IMR-90 (cell line): ENCODE measurements at regions not wholly inside any gene's neighbourhood (a gene's known extent, or its start where the extent isn't known, plus 50 kb on each side); places are given as distances from the start of the nearest gene placed in this dataset.

Experiments
- ATAC-seq: fragments of 200-7000 bp; cut with Tn5 transposase; 2 replicates; pipeline ENCODE4 v1.9.1; 2020; ENCODE audit warnings: low read depth, mild to moderate bottlenecking, moderate library complexity
- BruUV-seq: library from RNA; stranded (reverse); fragments of 400-500 nt; replicated peaks from 2 replicates; lab custom pipeline; 2021; lab: Mats Ljungman, UMichigan
- CTCF ChIA-PET: fragments of 300-600 bp; formaldehyde crosslinking; extraction: SDS; loops from one replicate; lab custom pipeline; 2021; ENCODE audit warnings: antibody characterized with exemption; lab: Yijun Ruan, JAX
- POLR2A ChIA-PET: fragments of 300-600 bp; sonication (Branson Sonifier 250); formaldehyde crosslinking; loops from one replicate; lab custom pipeline; 2022; ENCODE audit warnings: antibody characterized with exemption; ENCODE audit not compliant: unreplicated experiment; lab: Charles Lee
- DNase-seq: peaks from one replicate; pipeline ENCODE4 v3.0.0; 2013
- H2AFZ ChIP-seq: replicated peaks from 2 replicates; pipeline ENCODE3; 2013; ENCODE audit warnings: low read length, mild to moderate bottlenecking; ENCODE audit not compliant: poor library complexity
- H2AK5ac ChIP-seq: 2 replicates; pipeline ENCODE4 v1.6.1; 2013; ENCODE audit warnings: low read depth, low read length, inconsistent platforms
- H2AK9ac ChIP-seq: replicated peaks from 2 replicates; pipeline ENCODE3; 2013; ENCODE audit warnings: mild to moderate bottlenecking, low read depth, low read length, moderate library complexity; ENCODE audit not compliant: poor library complexity
- H2BK120ac ChIP-seq: 2 replicates; pipeline ENCODE4 v1.6.1; 2013; ENCODE audit warnings: low read depth, low read length, inconsistent platforms
- H2BK15ac ChIP-seq: 3 replicates; pipeline ENCODE4 v1.6.1; 2013; ENCODE audit warnings: low read depth, low read length, inconsistent platforms
- H2BK20ac ChIP-seq: 2 replicates; pipeline ENCODE4 v1.6.1; 2013; ENCODE audit warnings: low read depth, mild to moderate bottlenecking, inconsistent platforms, low read length, moderate library complexity
- H2BK5ac ChIP-seq: 2 replicates; pipeline ENCODE4 v1.6.1; 2013; ENCODE audit warnings: mild to moderate bottlenecking, low read depth, low read length, inconsistent platforms; ENCODE audit not compliant: poor library complexity, severe bottlenecking
- H3K14ac ChIP-seq: replicated peaks from 2 replicates; pipeline ENCODE4 v1.6.1; 2013; ENCODE audit warnings: low read depth, low read length, inconsistent platforms
- H3K18ac ChIP-seq: 2 replicates; pipeline ENCODE4 v1.6.1; 2013; ENCODE audit warnings: low read depth, low read length, control low read depth
- H3K23ac ChIP-seq: 2 replicates; pipeline ENCODE4 v1.6.1; 2013; ENCODE audit warnings: low read depth, low read length, inconsistent platforms
- H3K27ac ChIP-seq: 2 replicates; pipeline ENCODE4 v1.5.1; 2013; ENCODE audit warnings: mild to moderate bottlenecking, control low read depth, low read length; ENCODE audit not compliant: insufficient read depth
- H3K27me3 ChIP-seq: 2 replicates; pipeline ENCODE4 v1.6.1; 2013; ENCODE audit warnings: low read length; ENCODE audit not compliant: control insufficient read depth, insufficient read depth
- H3K36me3 ChIP-seq: 2 replicates; pipeline ENCODE4 v1.6.1; 2013; ENCODE audit warnings: low read length, mixed read lengths; ENCODE audit not compliant: control insufficient read depth, insufficient read depth
- H3K4ac ChIP-seq: 2 replicates; pipeline ENCODE4 v1.6.1; 2013; ENCODE audit warnings: low read depth, low read length, inconsistent platforms
- H3K4me1 ChIP-seq: 2 replicates; pipeline ENCODE4 v1.6.1; 2013; ENCODE audit warnings: low read length, mixed read lengths; ENCODE audit not compliant: control insufficient read depth, insufficient read depth
- H3K4me2 ChIP-seq: 2 replicates; pipeline ENCODE4 v1.6.1; 2013; ENCODE audit warnings: low read depth, mild to moderate bottlenecking, control low read depth, low read length, moderate library complexity
- H3K4me3 ChIP-seq: 2 replicates; pipeline ENCODE4 v1.5.1; 2013; ENCODE audit warnings: low read depth, mild to moderate bottlenecking, control low read depth, low read length, moderate library complexity; ENCODE audit not compliant: insufficient read depth
- H3K56ac ChIP-seq: 2 replicates; pipeline ENCODE4 v1.6.1; 2013; ENCODE audit warnings: low read length, inconsistent platforms; ENCODE audit not compliant: insufficient read depth; ENCODE audit errors: extremely low read depth
- H3K79me1 ChIP-seq, 2 experiments: 2 replicates each; pipeline ENCODE4 v1.6.1; 2013; ENCODE audit warnings: low read length in 2 of 2, inconsistent platforms in 1 of 2, low read depth in 1 of 2
- H3K9ac ChIP-seq: 2 replicates; pipeline ENCODE4 v1.6.1; 2013; ENCODE audit warnings: low read depth, low read length, control low read depth
- H3K9me1 ChIP-seq: 2 replicates; pipeline ENCODE4 v1.6.1; 2013; ENCODE audit warnings: low read length, inconsistent platforms; ENCODE audit not compliant: insufficient read depth
- H3K9me3 ChIP-seq: 2 replicates; pipeline ENCODE4 v1.6.1; 2013; ENCODE audit warnings: low read length; ENCODE audit not compliant: control insufficient read depth, insufficient read depth
- H4K20me1 ChIP-seq: 2 replicates; pipeline ENCODE4 v1.6.1; 2013; ENCODE audit warnings: low read length, inconsistent platforms; ENCODE audit not compliant: insufficient read depth
- H4K5ac ChIP-seq: 2 replicates; pipeline ENCODE4 v1.6.1; 2013; ENCODE audit warnings: mild to moderate bottlenecking, low read depth, low read length, control low read depth
- H4K8ac ChIP-seq, 2 experiments: 2 replicates each; pipeline ENCODE4 v1.6.1; 2013; ENCODE audit warnings: low read depth in 2 of 2, low read length in 2 of 2, control low read depth in 1 of 2, inconsistent platforms in 1 of 2
- H4K91ac ChIP-seq: 2 replicates; pipeline ENCODE4 v1.6.1; 2013; ENCODE audit warnings: low read depth, low read length, inconsistent platforms; ENCODE audit not compliant: insufficient read depth
- BHLHE40 ChIP-seq: fragments of 150-350 bp; IDR thresholded peaks from 2 replicates; pipeline ENCODE4 v1.6.1; 2016; ENCODE audit warnings: mild to moderate bottlenecking, low read depth, low read length
- CEBPB ChIP-seq: IDR thresholded peaks from 2 replicates; pipeline ENCODE4 v1.6.1; 2012; ENCODE audit warnings: low read depth, low read length, improper control_type of control experiment
- CHD1 ChIP-seq: IDR thresholded peaks from 2 replicates; pipeline ENCODE4 v1.6.1; 2012; ENCODE audit warnings: low read depth, low read length, improper control_type of control experiment
- ELK1 ChIP-seq: fragments of 150-350 bp; IDR thresholded peaks from 2 replicates; pipeline ENCODE4 v1.6.1; 2016; ENCODE audit warnings: low read depth, mild to moderate bottlenecking, low read length, moderate library complexity, borderline replicate concordance
- FOS ChIP-seq: fragments of 150-350 bp; IDR thresholded peaks from 2 replicates; pipeline ENCODE4 v1.6.1; 2016; ENCODE audit warnings: low read depth, low read length
- MAFK ChIP-seq: IDR thresholded peaks from 2 replicates; pipeline ENCODE4 v1.6.1; 2012; ENCODE audit warnings: low read depth, low read length, improper control_type of control experiment
- MAZ ChIP-seq: IDR thresholded peaks from 2 replicates; pipeline ENCODE4 v1.6.1; 2012; ENCODE audit warnings: low read depth, mild to moderate bottlenecking, low read length, improper control_type of control experiment, moderate library complexity, borderline replicate concordance
- MXI1 ChIP-seq: IDR thresholded peaks from 2 replicates; pipeline ENCODE4 v1.6.1; 2012; ENCODE audit warnings: low read depth, mild to moderate bottlenecking, low read length, moderate library complexity, borderline replicate concordance
- NFE2L2 ChIP-seq: fragments of 150-350 bp; IDR thresholded peaks from 2 replicates; pipeline ENCODE4 v1.6.1; 2016; ENCODE audit warnings: low read depth, mild to moderate bottlenecking, low read length
- POLR2A ChIP-seq: IDR thresholded peaks from 2 replicates; pipeline ENCODE4 v1.6.1; 2012; ENCODE audit warnings: mild to moderate bottlenecking, low read depth, low read length
- RAD21 ChIP-seq: IDR thresholded peaks from 2 replicates; pipeline ENCODE4 v1.6.1; 2012; ENCODE audit warnings: low read length, improper control_type of control experiment
- RCOR1 ChIP-seq: IDR thresholded peaks from 2 replicates; pipeline ENCODE4 v1.6.1; 2012; ENCODE audit warnings: mild to moderate bottlenecking, low read length, improper control_type of control experiment; ENCODE audit not compliant: insufficient replicate concordance
- RFX5 ChIP-seq: IDR thresholded peaks from 2 replicates; pipeline ENCODE4 v1.8.0; 2012; ENCODE audit warnings: low read depth, mild to moderate bottlenecking, low read length, moderate library complexity
- SMC3 ChIP-seq: fragments of 150-350 bp; IDR thresholded peaks from 2 replicates; pipeline ENCODE4 v1.6.1; 2016; ENCODE audit warnings: low read depth, mild to moderate bottlenecking, antibody characterized with exemption, low read length, moderate library complexity
- WGBS, 2 experiments: methylation state at CpG; one replicate each; pipeline versions ENCODE4 v1.1.5 to v1.1.7; 2013; ENCODE audit warnings: missing lambda C conversion rate in 2 of 2; ENCODE audit not compliant: insufficient read length in 1 of 2; ENCODE audit errors: extremely low coverage in 2 of 2; 5-methylcytosine and 5-hydroxymethylcytosine counted together
- dilution Hi-C: fragments of 300-500 bp; cut with HindIII; formaldehyde crosslinking; loops from one replicate; pipeline ENCODE4 v1.14.3; 2018; ENCODE audit warnings: low sequenced_read_pairs; ENCODE audit not compliant: unreplicated experiment
- in situ Hi-C: fragments of 300-500 bp; cut with MboI; formaldehyde crosslinking; loops from 3 replicates; pipeline ENCODE4 v1.14.3; 2019; ENCODE audit warnings: low sequenced_read_pairs, inconsistent platforms, mixed read lengths
- intact Hi-C: fragments of 100-400 bp; cut with micrococcal nuclease; formaldehyde crosslinking; loops from 2 replicates; pipeline ENCODE4 v1.10.0; 2022
- TF ChIP-seq, protein P1 (sequence below): conservative IDR thresholded peaks from 2 replicates; pipeline ENCODE4 v1.5.1; 2012; ENCODE audit warnings: mild to moderate bottlenecking, low read depth, low read length, improper control_type of control experiment

- POLR2A ChIA-PET: no interaction called here
- no TSS peak for BruUV-seq
- no peak overlapping the region for H3K18ac ChIP-seq
Measured at GRCh38 chr12:125417446-125417845, 352.2 kb downstream of the AACS start.

More at GRCh38 chr12:125417446-125417845, 352.2 kb downstream of the AACS start:
- Histone ChIP-seq H3K4ac (no peak overlapping the region), H3K9me3 (peaks cover 31% of the 10 kb centered on the region), H3K27ac (no peak overlapping the region), H3K14ac (no peak overlapping the region), H2AFZ (no peak overlapping the region), H3K4me3 (no peak overlapping the region), H3K56ac (no peak overlapping the region), H4K5ac (no peak overlapping the region), H3K9me1 (no peaks in the 10 kb centered on the region), H2BK5ac (no peak overlapping the region), H2BK20ac (no peak overlapping the region), H2BK120ac (no peak overlapping the region), H4K91ac (no peak overlapping the region), H4K8ac (no peak overlapping the region), H4K20me1 (no peaks in the 10 kb centered on the region), H3K79me1 (no peaks in the 10 kb centered on the region), H3K4me1 (no peaks in the 10 kb centered on the region), H2AK9ac (no peak overlapping the region), H3K27me3 (no peaks in the 10 kb centered on the region), H3K9ac (no peak overlapping the region), H2BK15ac (no peak overlapping the region), H3K36me3 (no peaks in the 10 kb centered on the region), H3K4me2 (no peak overlapping the region), H3K23ac (no peak overlapping the region), H2AK5ac (no peak overlapping the region)
- DNase-seq (no peak), ATAC-seq (no peak)
- dilution Hi-C loops: no loop called here
- in situ Hi-C loops: loop anchor here (25.0 kb wide), 1 partner anchor 230 kb away; the partner anchor contains the start of gene TMEM132B
- no CpG with 5 or more reads among the region's 3 CpGs for WGBS, 2 experiments
- CTCF ChIA-PET: interaction anchor here (0.6 kb wide), 1 partner anchor 1525 kb away, joined by 3 read pairs; no protein-coding TSS in a partner anchor
- TF ChIP-seq NFE2L2 (no peak), SMC3 (no peak), CEBPB (no peak), ELK1 (no peak), RCOR1 (no peak), CHD1 (no peak), MAFK (no peak), POLR2A (no peak), MXI1 (no peak), FOS (no peak), RFX5 (no peak), RAD21 (no peak), MAZ (no peak), BHLHE40 (no peak)
- TF ChIP-seq, protein P1, sequence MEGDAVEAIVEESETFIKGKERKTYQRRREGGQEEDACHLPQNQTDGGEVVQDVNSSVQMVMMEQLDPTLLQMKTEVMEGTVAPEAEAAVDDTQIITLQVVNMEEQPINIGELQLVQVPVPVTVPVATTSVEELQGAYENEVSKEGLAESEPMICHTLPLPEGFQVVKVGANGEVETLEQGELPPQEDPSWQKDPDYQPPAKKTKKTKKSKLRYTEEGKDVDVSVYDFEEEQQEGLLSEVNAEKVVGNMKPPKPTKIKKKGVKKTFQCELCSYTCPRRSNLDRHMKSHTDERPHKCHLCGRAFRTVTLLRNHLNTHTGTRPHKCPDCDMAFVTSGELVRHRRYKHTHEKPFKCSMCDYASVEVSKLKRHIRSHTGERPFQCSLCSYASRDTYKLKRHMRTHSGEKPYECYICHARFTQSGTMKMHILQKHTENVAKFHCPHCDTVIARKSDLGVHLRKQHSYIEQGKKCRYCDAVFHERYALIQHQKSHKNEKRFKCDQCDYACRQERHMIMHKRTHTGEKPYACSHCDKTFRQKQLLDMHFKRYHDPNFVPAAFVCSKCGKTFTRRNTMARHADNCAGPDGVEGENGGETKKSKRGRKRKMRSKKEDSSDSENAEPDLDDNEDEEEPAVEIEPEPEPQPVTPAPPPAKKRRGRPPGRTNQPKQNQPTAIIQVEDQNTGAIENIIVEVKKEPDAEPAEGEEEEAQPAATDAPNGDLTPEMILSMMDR: no peak
- intact Hi-C loops: no loop called here
